Stomach (tissue), 8 donors: ENCODE measurements at regions not wholly inside any gene's neighbourhood (a gene's known extent, or its start where the extent isn't known, plus 50 kb on each side); places are given as distances from the start of the nearest gene placed in this dataset.

ENCODE experiments used
- DNase-seq, 2 donors: peaks; one replicate each; pipeline versions ENCODE4 v3.0.0 to v3.0.0-alpha.2; 2013 to 2019
- H3K27ac ChIP-seq, 5 donors: fragments of 200-600 bp in 4 of 5; sonication (generic) in 4 of 5; one replicate each; pipeline ENCODE4 v1.5.1; 2013 to 2019; ENCODE audit warnings: mild to moderate bottlenecking in 1 of 5, moderate library complexity in 1 of 5
- H3K27me3 ChIP-seq, 3 donors: fragments of 200-600 bp; sonication (generic); one replicate each; pipeline ENCODE4 v1.5.1; 2017 to 2019; ENCODE audit warnings: mixed run types in 1 of 3
- H3K36me3 ChIP-seq, 4 donors: fragments of 200-600 bp; sonication (generic); 1 replicate in 3 of 4; 2 replicates in 1 of 4; pipeline ENCODE4 v1.5.1; 2016 to 2019
- H3K4me1 ChIP-seq, 4 donors: fragments of 200-600 bp; sonication (generic); one replicate each; pipeline ENCODE4 v1.5.1; 2016 to 2019
- H3K4me3 ChIP-seq, 4 donors: fragments of 200-600 bp; sonication (generic) in 3 of 4; one replicate each; pipeline ENCODE4 v1.5.1; 2016 to 2019; ENCODE audit warnings: mild to moderate bottlenecking in 1 of 4
- H3K9me3 ChIP-seq, 4 donors: fragments of 200-600 bp; sonication (generic); one replicate each; pipeline ENCODE4 v1.5.1; 2016 to 2019
- CTCF ChIP-seq, 7 experiments: fragments of 450-650 bp in 4 of 7; fragments of 200-600 bp in 3 of 7; sonication (generic) in 3 of 7; IDR thresholded peaks; one replicate each; pipeline ENCODE4 v1.5.1; 2016 to 2019; ENCODE audit warnings: antibody characterized with exemption in 7 of 7, control low read depth in 2 of 7, mild to moderate bottlenecking in 1 of 7
- EP300 ChIP-seq: sonication (generic); formaldehyde crosslinking; IDR thresholded peaks from one replicate; pipeline ENCODE4 v1.6.1; 2017; ENCODE audit warnings: antibody characterized with exemption
- POLR2A ChIP-seq, 4 donors: fragments of 450-650 bp; IDR thresholded peaks; one replicate each; pipeline ENCODE4 v1.6.1; 2016; ENCODE audit warnings: antibody characterized with exemption in 4 of 4, control low read depth in 2 of 4, mild to moderate bottlenecking in 1 of 4, moderate library complexity in 1 of 4
- POLR2AphosphoS5 ChIP-seq, 3 donors: sonication (generic); formaldehyde crosslinking; IDR thresholded peaks; one replicate each; pipeline ENCODE4 v1.6.1; 2016; ENCODE audit warnings: antibody characterized with exemption in 3 of 3
- WGBS, 5 donors: extraction: QIAGEN DNeasy Blood & Tissue Kit in 3 of 5; methylation state at CpG; one replicate each; pipeline versions ENCODE4 v1.1.5 to v1.1.7; 2013 to 2018; 5-methylcytosine and 5-hydroxymethylcytosine counted together
- intact Hi-C: fragments of 100-400 bp; cut with DNase I; formaldehyde crosslinking; loops from one replicate; pipeline ENCODE4 v1.15.1; 2023; ENCODE audit warnings: low total_unique reads
- donor health status: healthy with polysubstance abuse.
- donor health status: Bipolar disorder and iron deficiency.
- donor health status: healthy.

GRCh38 chr13:90238413-90238812 is 1109.1 kb upstream of the MIR17HG start:
- Histone ChIP-seq H3K4me1 (no peaks in the 10 kb centered on the region), H3K9me3 (peaks cover 0 to 5% (median 0%) of the 10 kb centered on the region in 4 donors), H3K36me3 (no peaks in the 10 kb centered on the region), H3K27ac (no peak overlapping the region), H3K4me3 (no peak overlapping the region), H3K27me3 (no peaks in the 10 kb centered on the region)
- 25 to 50% (median 31%) methylated on average over 4 of the region's 4 CpGs for WGBS, 5 donors
- intact Hi-C loops = no loop called here
- no peak for DNase-seq
- TF ChIP-seq POLR2AphosphoS5 (IDR thresholded peaks at IDR 0.05) (no peak), CTCF (IDR thresholded peaks at IDR 0.05) (no peak), POLR2A (IDR thresholded peaks at IDR 0.05) (no peak), EP300 (no peak)

GRCh38 chr13:90239130-90239529 is 1108.4 kb upstream of the MIR17HG start:
- Histone ChIP-seq H3K4me1 (no peaks in the 10 kb centered on the region), H3K4me3 (no peak overlapping the region), H3K36me3 (no peaks in the 10 kb centered on the region), H3K27me3 (no peaks in the 10 kb centered on the region), H3K9me3 (peaks cover 0 to 5% (median 0%) of the 10 kb centered on the region in 4 donors), H3K27ac (no peak overlapping the region)
- 84 to 86% (median 85%) methylated on average over 3 of the region's 3 CpGs for WGBS, 5 donors
- DNase-seq = no peak
- TF ChIP-seq POLR2A (IDR thresholded peaks at IDR 0.05) (no peak), EP300 (no peak), CTCF (IDR thresholded peaks at IDR 0.05) (no peak), POLR2AphosphoS5 (IDR thresholded peaks at IDR 0.05) (no peak)
- intact Hi-C loops = no loop called here

- Histone ChIP-seq H3K9me3 (peaks cover 0 to 6% (median 0%) of the 10 kb centered on the region in 4 donors), H3K36me3 (no peaks in the 10 kb centered on the region), H3K4me3 (no peak overlapping the region), H3K27me3 (no peaks in the 10 kb centered on the region), H3K27ac (no peak overlapping the region), H3K4me1 (no peaks in the 10 kb centered on the region)
- TF ChIP-seq POLR2A (IDR thresholded peaks at IDR 0.05) (no peak), POLR2AphosphoS5 (IDR thresholded peaks at IDR 0.05) (no peak), EP300 (no peak), CTCF (IDR thresholded peaks at IDR 0.05) (no peak)
- no peak for DNase-seq
- WGBS, 5 donors = 79 to 100% (median 89%) methylated on average over 1 of the region's 1 CpG
- intact Hi-C loops = no loop called here
Observed at GRCh38 chr13:90246005-90246404, 1101.5 kb upstream of the MIR17HG start.

- DNase-seq = no peak
- Histone ChIP-seq H3K4me3 (no peak overlapping the region), H3K36me3 (no peaks in the 10 kb centered on the region), H3K4me1 (no peaks in the 10 kb centered on the region), H3K9me3 (peaks cover 0 to 8% (median 0%) of the 10 kb centered on the region in 4 donors), H3K27me3 (no peaks in the 10 kb centered on the region), H3K27ac (no peak overlapping the region)
- intact Hi-C loops = no loop called here
- WGBS, 5 donors = 68 to 86% (median 78%) methylated on average over 3 of the region's 3 CpGs
- no peak for TF ChIP-seq EP300
- TF ChIP-seq CTCF (IDR thresholded peaks at IDR 0.05) = no peak
- no peak for TF ChIP-seq POLR2A (IDR thresholded peaks at IDR 0.05)
- TF ChIP-seq POLR2AphosphoS5 (IDR thresholded peaks at IDR 0.05) = no peak
Observed at GRCh38 chr13:90246687-90247345, 1100.7 kb upstream of the MIR17HG start.
